Spleen (tissue), 7 donors: ENCODE measurements at regions not wholly inside any gene's neighbourhood (a gene's known extent, or its start where the extent isn't known, plus 50 kb on each side); places are given as distances from the start of the nearest gene placed in this dataset.

Experiments
- CTCF ChIP-seq, 11 experiments: fragments of 200-600 bp in 7 of 11; fragments of 450-650 bp in 4 of 11; sonication (generic) in 4 of 11; IDR thresholded peaks in 8 of 11; conservative IDR thresholded peaks in 3 of 11; 1 replicate in 7 of 11; 2 replicates in 4 of 11; pipeline versions ENCODE4 v1.4.0 to v1.8.0; 2016 to 2021; ENCODE audit warnings: antibody characterized with exemption in 11 of 11, inconsistent platforms in 4 of 11, mild to moderate bottlenecking in 1 of 11
- POLR2A ChIP-seq, 3 donors: fragments of 450-650 bp; IDR thresholded peaks; one replicate each; pipeline ENCODE4 v1.5.1; 2017; ENCODE audit warnings: antibody characterized with exemption in 3 of 3, mild to moderate bottlenecking in 1 of 3
- POLR2AphosphoS5 ChIP-seq, 3 donors: sonication (generic); formaldehyde crosslinking; IDR thresholded peaks; one replicate each; pipeline ENCODE4 v1.5.1; 2017; ENCODE audit warnings: antibody characterized with exemption in 3 of 3
- donor health status: DM: no; HTN: no; CAD: no; lungs with moderate emphysema.
- donor health status: DM: no; HTN: no; CAD: no.
- donor health status: DM: no; HTN: no; CAD: no.

DNA sequence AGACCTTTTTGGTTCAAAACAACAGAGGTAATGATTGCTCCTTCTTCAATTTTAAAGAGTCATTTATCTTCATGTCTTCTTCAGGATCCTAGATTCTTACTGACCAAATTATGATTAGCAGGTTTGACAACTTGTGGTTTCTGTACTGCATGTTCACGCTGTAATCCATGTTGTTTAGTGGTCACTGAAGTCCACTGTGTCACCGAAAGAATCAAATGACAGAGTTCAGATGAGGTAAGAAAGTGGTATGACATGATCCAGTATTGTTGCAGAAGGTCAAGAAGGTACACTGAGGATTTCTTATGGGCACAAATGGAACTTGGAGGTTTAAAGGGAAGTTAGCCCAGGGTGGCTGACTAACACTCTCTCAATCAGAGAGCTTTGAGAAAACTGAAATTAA, 649.2 kb downstream of the EFNA5 start:
- no peak for TF ChIP-seq CTCF (IDR thresholded peaks at IDR 0.05 in 8 of 11, conservative IDR thresholded peaks at IDR 0.05 in 3 of 11)
- TF ChIP-seq POLR2A (IDR thresholded peaks at IDR 0.05) = no peak
- no peak for TF ChIP-seq POLR2AphosphoS5 (IDR thresholded peaks at IDR 0.05)
